ENCODE measurements at regions not wholly inside any gene's neighbourhood (a gene's known extent, or its start where the extent isn't known, plus 50 kb on each side); places are given as distances from the start of the nearest gene placed in this dataset.
"Not testable (repeated sequence)": the region's sequence is repeated elsewhere in the genome, so short reads cannot be mapped to it uniquely, and the experiment has no call there.

- H3K4me3 Mint-ChIP-seq; H3K36me3 Mint-ChIP-seq (ENCODE audit: low read depth); H3K27ac Mint-ChIP-seq; DNase-seq (ENCODE audit: low spot score); intact Hi-C loops (cut with micrococcal nuclease); H3K4me1 Mint-ChIP-seq (ENCODE audit: low read depth); H3K27me3 Mint-ChIP-seq (ENCODE audit: insufficient read depth): not testable (repeated sequence)
- H3K9me3 Mint-ChIP-seq, result peaks cover 11% of the 10 kb centered on the region
Observed at GRCh38 chr7:81286754-81287153, 367.9 kb upstream of the SEMA3C start.

- DNase-seq (ENCODE audit: low spot score), result no peak
- Mint-ChIP-seq H3K4me1 (ENCODE audit: low read depth) (no peaks in the 10 kb centered on the region), H3K27me3 (ENCODE audit: insufficient read depth) (no peaks in the 10 kb centered on the region), H3K36me3 (ENCODE audit: low read depth) (no peaks in the 10 kb centered on the region), H3K4me3 (no peak overlapping the region), H3K27ac (no peak overlapping the region), H3K9me3 (peaks cover 11% of the 10 kb centered on the region)
- intact Hi-C loops (cut with micrococcal nuclease), result no loop called here
Observed at GRCh38 chr7:81285142-81285871, 366.5 kb upstream of the SEMA3C start.

- Mint-ChIP-seq H3K4me1 (ENCODE audit: low read depth) (no peaks in the 10 kb centered on the region), H3K27ac (no peak overlapping the region), H3K9me3 (peaks cover 11% of the 10 kb centered on the region), H3K27me3 (ENCODE audit: insufficient read depth) (no peaks in the 10 kb centered on the region), H3K36me3 (ENCODE audit: low read depth) (no peaks in the 10 kb centered on the region), H3K4me3 (no peak overlapping the region)
- DNase-seq (ENCODE audit: low spot score), result no peak
- intact Hi-C loops (cut with micrococcal nuclease), result no loop called here
Observed at GRCh38 chr7:81284576-81284975, 365.7 kb upstream of the SEMA3C start.

- no peak overlapping the region for H3K4me3 Mint-ChIP-seq
- no peaks in the 10 kb centered on the region for H3K36me3 Mint-ChIP-seq (ENCODE audit: low read depth)
- no peak for DNase-seq (ENCODE audit: low spot score)
- H3K27me3 Mint-ChIP-seq (ENCODE audit: insufficient read depth), result no peaks in the 10 kb centered on the region
- peaks cover 7% of the 10 kb centered on the region for H3K9me3 Mint-ChIP-seq
- no peak overlapping the region for H3K27ac Mint-ChIP-seq
- intact Hi-C loops (cut with micrococcal nuclease), result no loop called here
- H3K4me1 Mint-ChIP-seq (ENCODE audit: low read depth), result no peaks in the 10 kb centered on the region
Observed at GRCh38 chr7:81280531-81280930, 361.7 kb upstream of the SEMA3C start.

- intact Hi-C loops (cut with micrococcal nuclease), result no loop called here
- no peak for DNase-seq (ENCODE audit: low spot score)
- Mint-ChIP-seq H3K27me3 (ENCODE audit: insufficient read depth) (no peaks in the 10 kb centered on the region), H3K4me3 (no peak overlapping the region), H3K27ac (no peak overlapping the region), H3K36me3 (ENCODE audit: low read depth) (no peaks in the 10 kb centered on the region), H3K9me3 (no peaks in the 10 kb centered on the region), H3K4me1 (ENCODE audit: low read depth) (no peaks in the 10 kb centered on the region)
Observed at GRCh38 chr7:81277691-81278090, 358.8 kb upstream of the SEMA3C start.

- H3K36me3 Mint-ChIP-seq (ENCODE audit: low read depth), result no peaks in the 10 kb centered on the region
- intact Hi-C loops (cut with micrococcal nuclease), result no loop called here
- no peak overlapping the region for H3K4me3 Mint-ChIP-seq
- H3K27me3 Mint-ChIP-seq (ENCODE audit: insufficient read depth), result no peaks in the 10 kb centered on the region
- no peaks in the 10 kb centered on the region for H3K4me1 Mint-ChIP-seq (ENCODE audit: low read depth)
- no peaks in the 10 kb centered on the region for H3K9me3 Mint-ChIP-seq
- no peak overlapping the region for H3K27ac Mint-ChIP-seq
- DNase-seq (ENCODE audit: low spot score), result no peak
Observed at GRCh38 chr7:81273601-81274397, 354.9 kb upstream of the SEMA3C start.

- intact Hi-C loops (cut with micrococcal nuclease), result no loop called here
- Mint-ChIP-seq H3K4me1 (ENCODE audit: low read depth) (no peaks in the 10 kb centered on the region), H3K4me3 (no peak overlapping the region), H3K27me3 (ENCODE audit: insufficient read depth) (no peaks in the 10 kb centered on the region), H3K27ac (no peak overlapping the region), H3K9me3 (no peaks in the 10 kb centered on the region), H3K36me3 (ENCODE audit: low read depth) (no peaks in the 10 kb centered on the region)
- DNase-seq (ENCODE audit: low spot score), result no peak
Observed at GRCh38 chr7:81272176-81272575, 353.3 kb upstream of the SEMA3C start.

- DNase-seq (ENCODE audit: low spot score), result no peak
- Mint-ChIP-seq H3K9me3 (no peaks in the 10 kb centered on the region), H3K4me3 (no peak overlapping the region), H3K4me1 (ENCODE audit: low read depth) (no peaks in the 10 kb centered on the region), H3K27me3 (ENCODE audit: insufficient read depth) (no peaks in the 10 kb centered on the region), H3K27ac (no peak overlapping the region), H3K36me3 (ENCODE audit: low read depth) (no peaks in the 10 kb centered on the region)
- intact Hi-C loops (cut with micrococcal nuclease), result no loop called here
Observed at GRCh38 chr7:81268551-81268950, 349.7 kb upstream of the SEMA3C start.

- DNase-seq (ENCODE audit: low spot score), result no peak
- Mint-ChIP-seq H3K4me1 (ENCODE audit: low read depth) (no peaks in the 10 kb centered on the region), H3K9me3 (no peaks in the 10 kb centered on the region), H3K4me3 (no peak overlapping the region), H3K27ac (no peak overlapping the region), H3K36me3 (ENCODE audit: low read depth) (no peaks in the 10 kb centered on the region), H3K27me3 (ENCODE audit: insufficient read depth) (no peaks in the 10 kb centered on the region)
- intact Hi-C loops (cut with micrococcal nuclease), result no loop called here
Observed at GRCh38 chr7:81267508-81267907, 348.7 kb upstream of the SEMA3C start.

- Mint-ChIP-seq H3K4me3 (no peak overlapping the region), H3K9me3 (peaks cover 11% of the 10 kb centered on the region), H3K27ac (no peak overlapping the region), H3K27me3 (ENCODE audit: insufficient read depth) (no peaks in the 10 kb centered on the region), H3K4me1 (ENCODE audit: low read depth) (no peaks in the 10 kb centered on the region), H3K36me3 (ENCODE audit: low read depth) (no peaks in the 10 kb centered on the region)
- intact Hi-C loops (cut with micrococcal nuclease), result no loop called here
- DNase-seq (ENCODE audit: low spot score), result no peak
Observed at GRCh38 chr7:81264116-81264515, 345.3 kb upstream of the SEMA3C start.

GRCh38 chr7:81260152-81260551, 341.3 kb upstream of the SEMA3C start:
- Mint-ChIP-seq H3K27me3 (ENCODE audit: insufficient read depth) (no peaks in the 10 kb centered on the region), H3K27ac (no peak overlapping the region), H3K9me3 (peaks cover 11% of the 10 kb centered on the region), H3K36me3 (ENCODE audit: low read depth) (no peaks in the 10 kb centered on the region), H3K4me1 (ENCODE audit: low read depth) (no peaks in the 10 kb centered on the region), H3K4me3 (no peak overlapping the region)
- no peak for DNase-seq (ENCODE audit: low spot score)
- intact Hi-C loops (cut with micrococcal nuclease), result no loop called here

GRCh38 chr7:81256991-81257390, 338.1 kb upstream of the SEMA3C start:
- intact Hi-C loops (cut with micrococcal nuclease), result no loop called here
- Mint-ChIP-seq H3K4me1 (ENCODE audit: low read depth) (no peaks in the 10 kb centered on the region), H3K4me3 (no peak overlapping the region), H3K36me3 (ENCODE audit: low read depth) (no peaks in the 10 kb centered on the region), H3K9me3 (peaks cover 9% of the 10 kb centered on the region), H3K27ac (no peak overlapping the region), H3K27me3 (ENCODE audit: insufficient read depth) (no peaks in the 10 kb centered on the region)
- DNase-seq (ENCODE audit: low spot score), result no peak

GRCh38 chr7:81248420-81248819, 329.6 kb upstream of the SEMA3C start:
- no peaks in the 10 kb centered on the region for H3K27me3 Mint-ChIP-seq (ENCODE audit: insufficient read depth)
- H3K27ac Mint-ChIP-seq, result no peak overlapping the region
- H3K36me3 Mint-ChIP-seq (ENCODE audit: low read depth), result no peaks in the 10 kb centered on the region
- H3K9me3 Mint-ChIP-seq, result peaks cover 3% of the 10 kb centered on the region
- H3K4me1 Mint-ChIP-seq (ENCODE audit: low read depth), result no peaks in the 10 kb centered on the region
- intact Hi-C loops (cut with micrococcal nuclease), result no loop called here
- H3K4me3 Mint-ChIP-seq, result no peak overlapping the region
- no peak for DNase-seq (ENCODE audit: low spot score)

Data from activated T-helper 1 cell treated with anti-CD3 and anti-CD28 coated beads, Interleukin-12 subunit alpha, Interleukin-12 subunit beta, Interleukin-2, Interleukin-4 antibody, amounts not matched to agents 30 ng/mL and 10 ng/mL and 1 ng/mL, durations not matched to agents 14 hours and 24 hours and 36 hours (primary cell).